ENCODE measurements at regions not wholly inside any gene's neighbourhood (a gene's known extent, or its start where the extent isn't known, plus 50 kb on each side); places are given as distances from the start of the nearest gene placed in this dataset.

- no peak for DNase-seq (ENCODE audit: extremely low spot score, unreplicated experiment)
- Mint-ChIP-seq H3K4me1 (ENCODE audit: unreplicated experiment) (no peaks in the 10 kb centered on the region), H3K9me3 (peaks cover 14% of the 10 kb centered on the region), H3K27me3 (no peaks in the 10 kb centered on the region), H3K36me3 (no peaks in the 10 kb centered on the region), H3K27ac (no peak overlapping the region), H3K4me3 (no peak overlapping the region)
- no peak for TF ChIP-seq CTCF (conservative IDR thresholded peaks at IDR 0.05)
Measured at GRCh38 chr1:199102239-199102638, 463.4 kb downstream of the PTPRC start.

GRCh38 chr1:199109160-199109559 is 470.3 kb downstream of the PTPRC start:
- H3K27ac Mint-ChIP-seq = no peak overlapping the region
- no peaks in the 10 kb centered on the region for H3K4me1 Mint-ChIP-seq (ENCODE audit: unreplicated experiment)
- TF ChIP-seq CTCF (conservative IDR thresholded peaks at IDR 0.05) = no peak
- H3K4me3 Mint-ChIP-seq = no peak overlapping the region
- peaks cover 14% of the 10 kb centered on the region for H3K9me3 Mint-ChIP-seq
- no peaks in the 10 kb centered on the region for H3K36me3 Mint-ChIP-seq
- H3K27me3 Mint-ChIP-seq = no peaks in the 10 kb centered on the region
- no peak for DNase-seq (ENCODE audit: extremely low spot score, unreplicated experiment)

- DNase-seq (ENCODE audit: extremely low spot score, unreplicated experiment) = no peak
- no peak for TF ChIP-seq CTCF (conservative IDR thresholded peaks at IDR 0.05)
- H3K27ac Mint-ChIP-seq = no peak overlapping the region
- H3K4me1 Mint-ChIP-seq (ENCODE audit: unreplicated experiment) = no peaks in the 10 kb centered on the region
- H3K9me3 Mint-ChIP-seq = no peaks in the 10 kb centered on the region
- no peaks in the 10 kb centered on the region for H3K36me3 Mint-ChIP-seq
- no peak overlapping the region for H3K4me3 Mint-ChIP-seq
- no peaks in the 10 kb centered on the region for H3K27me3 Mint-ChIP-seq
Measured at GRCh38 chr1:199112365-199112764, 473.5 kb downstream of the PTPRC start.

- Mint-ChIP-seq H3K9me3 (no peaks in the 10 kb centered on the region), H3K27me3 (no peaks in the 10 kb centered on the region), H3K36me3 (no peaks in the 10 kb centered on the region), H3K4me3 (no peak overlapping the region), H3K27ac (no peak overlapping the region), H3K4me1 (ENCODE audit: unreplicated experiment) (no peaks in the 10 kb centered on the region)
- peak; percentile 74 for TF ChIP-seq CTCF (conservative IDR thresholded peaks at IDR 0.05)
- no peak for DNase-seq (ENCODE audit: extremely low spot score, unreplicated experiment)
Measured at GRCh38 chr1:199113265-199113869, 474.5 kb downstream of the PTPRC start.

GRCh38 chr1:199116488-199116887 is 477.6 kb downstream of the PTPRC start:
- no peaks in the 10 kb centered on the region for H3K4me1 Mint-ChIP-seq (ENCODE audit: unreplicated experiment)
- no peaks in the 10 kb centered on the region for H3K27me3 Mint-ChIP-seq
- no peak overlapping the region for H3K4me3 Mint-ChIP-seq
- H3K36me3 Mint-ChIP-seq = no peaks in the 10 kb centered on the region
- TF ChIP-seq CTCF (conservative IDR thresholded peaks at IDR 0.05) = no peak
- H3K9me3 Mint-ChIP-seq = no peaks in the 10 kb centered on the region
- H3K27ac Mint-ChIP-seq = no peak overlapping the region
- no peak for DNase-seq (ENCODE audit: extremely low spot score, unreplicated experiment)

- Mint-ChIP-seq H3K4me1 (ENCODE audit: unreplicated experiment) (no peaks in the 10 kb centered on the region), H3K27me3 (no peaks in the 10 kb centered on the region)
- TF ChIP-seq CTCF (conservative IDR thresholded peaks at IDR 0.05) = no peak
Measured at GRCh38 chr1:199121047-199121446, 482.2 kb downstream of the PTPRC start.

More at GRCh38 chr1:199121047-199121446, 482.2 kb downstream of the PTPRC start:
- H3K9me3 Mint-ChIP-seq = no peaks in the 10 kb centered on the region
- no peak overlapping the region for H3K4me3 Mint-ChIP-seq
- no peak for DNase-seq (ENCODE audit: extremely low spot score, unreplicated experiment)
- H3K36me3 Mint-ChIP-seq = no peaks in the 10 kb centered on the region
- H3K27ac Mint-ChIP-seq = no peak overlapping the region

Data from type B pancreatic cell (in vitro differentiated cells).